C4-2B (cell line): ENCODE measurements at regions not wholly inside any gene's neighbourhood (a gene's known extent, or its start where the extent isn't known, plus 50 kb on each side); places are given as distances from the start of the nearest gene placed in this dataset.

ENCODE experiments used
- H3K27ac ChIP-seq: fragments of 450-650 bp; 2 replicates; pipeline ENCODE4 v1.5.1; 2017
- CTCF ChIP-seq: fragments of 450-650 bp; conservative IDR thresholded peaks from 2 replicates; pipeline ENCODE4 v1.5.1; 2017; ENCODE audit warnings: mild to moderate bottlenecking
- ZFX ChIP-seq: fragments of 450-650 bp; IDR thresholded peaks from 2 replicates; pipeline ENCODE4 v1.6.1; 2017

GRCh38 chr14:96631621-96632362 is 129.6 kb downstream of the PAPOLA start:
- H3K27ac ChIP-seq, result no peak overlapping the region
- TF ChIP-seq ZFX, result no peak
- no peak for TF ChIP-seq CTCF

- TF ChIP-seq ZFX (no peak), CTCF (no peak)
- no peak overlapping the region for H3K27ac ChIP-seq
Observed at GRCh38 chr14:96632363-96632758, 130.2 kb downstream of the PAPOLA start.

DNA sequence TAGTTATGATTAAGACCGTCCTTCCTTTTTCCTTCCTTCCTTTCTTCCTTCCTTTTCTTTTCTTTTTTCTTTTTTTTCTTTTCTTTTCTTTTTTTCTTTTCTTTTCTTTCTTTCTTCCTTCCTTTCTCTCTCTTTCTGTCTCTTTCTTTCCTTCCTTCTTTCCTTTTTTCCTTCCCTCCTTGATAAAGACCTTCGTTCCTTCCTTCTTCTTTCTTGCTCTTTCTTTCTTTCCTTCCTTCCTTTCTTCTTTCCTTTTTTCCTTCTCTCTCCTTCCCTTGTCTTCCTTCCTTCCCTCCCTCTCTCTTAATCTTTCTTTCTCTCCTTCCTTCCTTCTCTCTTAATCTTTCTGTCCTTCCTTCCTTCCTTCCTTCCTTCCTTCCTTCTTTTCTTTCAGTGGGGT is 130.9 kb downstream of the PAPOLA start:
- no peak overlapping the region for H3K27ac ChIP-seq
- TF ChIP-seq CTCF (no peak), ZFX (no peak)

DNA sequence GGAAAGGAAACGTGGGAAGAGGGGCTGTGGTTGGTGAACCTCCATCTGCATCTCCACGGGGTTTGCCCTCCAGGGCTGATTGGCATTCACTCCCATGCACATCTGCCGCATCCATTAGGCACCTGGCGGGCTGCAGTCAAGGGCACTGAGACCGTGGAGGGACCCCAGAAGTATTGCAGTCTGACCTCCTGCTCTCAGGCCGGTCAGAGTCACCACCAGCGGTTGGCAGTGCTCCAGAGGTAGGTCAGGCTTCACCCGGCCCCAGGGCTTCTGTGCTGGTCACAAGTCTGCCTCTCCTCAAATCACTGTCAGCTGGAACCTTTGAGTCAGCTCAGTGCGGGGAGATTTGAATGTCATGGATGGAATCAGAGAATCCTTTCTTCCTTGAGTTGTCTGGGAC is 132.3 kb downstream of the PAPOLA start:
- no peak for TF ChIP-seq ZFX
- TF ChIP-seq CTCF, result no peak
- H3K27ac ChIP-seq, result no peak overlapping the region

GRCh38 chr14:96634896-96635295 is 132.7 kb downstream of the PAPOLA start:
- TF ChIP-seq ZFX, result no peak
- TF ChIP-seq CTCF, result no peak
- H3K27ac ChIP-seq, result no peak overlapping the region

- no peak for TF ChIP-seq ZFX
- no peak for TF ChIP-seq CTCF
- H3K27ac ChIP-seq, result no peak overlapping the region
Observed at GRCh38 chr14:96635850-96636249, 133.7 kb downstream of the PAPOLA start.

DNA sequence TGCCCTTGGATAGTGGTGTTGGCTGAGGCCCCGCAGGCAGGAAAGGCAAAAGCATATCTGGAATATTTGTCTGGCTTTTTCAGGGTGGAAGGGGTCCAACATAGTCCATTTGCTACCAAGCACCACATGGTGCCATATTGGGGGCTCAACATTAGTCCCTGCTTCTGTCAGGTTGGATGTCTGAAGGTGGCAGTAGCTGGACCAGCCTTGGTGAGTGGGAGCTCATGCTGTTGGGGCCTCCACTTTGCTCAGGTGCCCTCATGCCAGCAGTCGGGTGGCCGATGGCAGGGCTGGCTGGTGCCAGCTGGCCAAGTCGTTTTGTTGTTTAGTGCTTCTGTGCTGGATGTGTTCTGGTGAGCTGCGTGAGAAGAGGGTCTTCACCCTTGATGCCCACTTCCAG is 135.3 kb downstream of the PAPOLA start:
- TF ChIP-seq CTCF, result no peak
- TF ChIP-seq ZFX, result no peak
- H3K27ac ChIP-seq, result no peak overlapping the region
